GM12878 (cell line): ENCODE measurements at regions not wholly inside any gene's neighbourhood (a gene's known extent, or its start where the extent isn't known, plus 50 kb on each side); places are given as distances from the start of the nearest gene placed in this dataset.

Experiments
- ATAC-seq: fragments of 200-7000 bp; cut with Tn5 transposase; 3 replicates; pipeline ENCODE4 v1.9.1; 2020; ENCODE audit warnings: mild to moderate bottlenecking, moderate library complexity
- BruUV-seq: library from RNA; stranded (reverse); fragments of 400-500 nt; replicated peaks from 2 replicates; lab custom pipeline; 2021; lab: Mats Ljungman, UMichigan
- CTCF ChIA-PET: fragments of 300-600 bp; sonication (Branson Sonifier 250); formaldehyde crosslinking; extraction: SDS; loops from one replicate; lab custom pipeline; 2021; ENCODE audit warnings: inconsistent platforms; lab: Yijun Ruan, JAX
- POLR2A ChIA-PET: fragments of 350-600 bp; formaldehyde crosslinking; extraction: SDS; loops from one replicate; lab custom pipeline; 2021; ENCODE audit warnings: inconsistent platforms; lab: Charles Lee
- RAD21 ChIA-PET: fragments of 300-600 bp; sonication (Branson Sonifier 250); formaldehyde crosslinking; loops from one replicate; lab custom pipeline; 2023; ENCODE audit warnings: antibody characterized with exemption; ENCODE audit not compliant: unreplicated experiment; lab: Charles Lee
- SMC1A ChIA-PET: fragments of 300-600 bp; sonication (Branson Sonifier 250); formaldehyde crosslinking; loops from one replicate; lab custom pipeline; 2023; ENCODE audit not compliant: unreplicated experiment, uncharacterized antibody; lab: Charles Lee
- DNase-seq: peaks from one replicate; pipeline ENCODE4 v3.0.0-alpha.2; 2011; ENCODE audit warnings: low read depth, low spot score
- FAIRE-seq: peaks from 3 replicates; lab custom pipeline; 2011; peaks lifted over from hg19 to GRCh38; lab: Jason Lieb, UNC
- H2AFZ ChIP-seq: 2 replicates; pipeline ENCODE4 v1.6.0; 2011; ENCODE audit warnings: low read depth, low read length, control low read depth; ENCODE audit not compliant: control insufficient read depth
- H3K27ac ChIP-seq: 2 replicates; pipeline ENCODE4 v1.5.1; 2011; ENCODE audit warnings: control low read depth; ENCODE audit not compliant: control insufficient read depth, insufficient read depth
- H3K27me3 ChIP-seq, 2 experiments: replicated peaks in 1 of 2; 2 replicates each; pipeline versions ENCODE4 v1.6.0 to v1.6.1; 2011; ENCODE audit warnings: low read length in 1 of 2; ENCODE audit not compliant: control insufficient read depth in 2 of 2, insufficient read depth in 2 of 2
- H3K36me3 ChIP-seq, 2 experiments: 2 replicates each; pipeline ENCODE4 v1.5.1; 2011; ENCODE audit warnings: low read length in 1 of 2; ENCODE audit not compliant: control insufficient read depth in 2 of 2, insufficient read depth in 2 of 2
- H3K4me1 ChIP-seq: 2 replicates; pipeline ENCODE4 v1.6.1; 2011; ENCODE audit warnings: mild to moderate bottlenecking, low read length, moderate library complexity, mixed read lengths; ENCODE audit not compliant: control insufficient read depth, insufficient read depth
- H3K4me2 ChIP-seq: 2 replicates; pipeline ENCODE4 v1.6.0; 2011; ENCODE audit warnings: control low read depth; ENCODE audit not compliant: control insufficient read depth, insufficient read depth
- H3K4me3 ChIP-seq: fragments of 200-600 bp; sonication (generic); 2 replicates; pipeline ENCODE4 v1.5.1; 2016
- H3K79me2 ChIP-seq: 2 replicates; pipeline ENCODE4 v1.6.0; 2011; ENCODE audit warnings: low read length; ENCODE audit not compliant: control insufficient read depth, insufficient read depth
- H3K9ac ChIP-seq: 2 replicates; pipeline ENCODE4 v1.8.0; 2011; ENCODE audit warnings: low read length, control low read depth, mixed read lengths; ENCODE audit not compliant: control insufficient read depth, insufficient read depth
- H3K9me3 ChIP-seq: replicated peaks from 3 replicates; pipeline ENCODE4 v1.5.1; 2011; ENCODE audit warnings: mild to moderate bottlenecking, low read length; ENCODE audit not compliant: control insufficient read depth, insufficient read depth
- H4K20me1 ChIP-seq: 2 replicates; pipeline ENCODE4 v1.6.0; 2011; ENCODE audit not compliant: control insufficient read depth, insufficient read depth
- CBX3 ChIP-seq: fragments of 200-600 bp; sonication (generic); IDR thresholded peaks from 2 replicates; pipeline ENCODE4 v1.6.1; 2016; ENCODE audit warnings: low read depth, borderline replicate concordance
- CREB1 ChIP-seq: IDR thresholded peaks from 2 replicates; pipeline ENCODE4 v1.6.1; 2012; ENCODE audit warnings: low read depth, mild to moderate bottlenecking, inconsistent platforms
- CUX1 ChIP-seq: IDR thresholded peaks from 2 replicates; pipeline ENCODE4 v1.6.1; 2012; ENCODE audit warnings: improper control_type of control experiment, low read depth, low read length; ENCODE audit not compliant: insufficient replicate concordance
- FOS ChIP-seq: IDR thresholded peaks from 3 replicates; pipeline ENCODE4 v1.6.1; 2011; ENCODE audit warnings: borderline replicate concordance; ENCODE audit not compliant: insufficient read length; ENCODE audit errors: extremely low read depth
- HDAC2 ChIP-seq: fragments of 200-600 bp; sonication (generic); IDR thresholded peaks from 2 replicates; pipeline ENCODE4 v1.6.1; 2017
- POLR2AphosphoS5 ChIP-seq: IDR thresholded peaks from 2 replicates; pipeline ENCODE4 v1.6.1; 2011; ENCODE audit warnings: mild to moderate bottlenecking, low read length, inconsistent platforms
- SKIL ChIP-seq: fragments of 450-650 bp; IDR thresholded peaks from 2 replicates; pipeline ENCODE4 v1.6.1; 2017; ENCODE audit warnings: mild to moderate bottlenecking, low read depth, inconsistent platforms; ENCODE audit not compliant: poor library complexity, severe bottlenecking
- TCF7 ChIP-seq: IDR thresholded peaks from 2 replicates; pipeline ENCODE4 v1.6.1; 2014; ENCODE audit warnings: antibody characterized with exemption, borderline replicate concordance
- ZSCAN29 ChIP-seq: fragments of 450-650 bp; IDR thresholded peaks from 2 replicates; pipeline ENCODE4 v1.6.1; 2017; ENCODE audit warnings: mild to moderate bottlenecking, moderate library complexity
- WGBS: methylation state at CpG from one replicate; pipeline ENCODE4 v1.1.6; 2016; ENCODE audit warnings: low lambda C conversion rate; ENCODE audit not compliant: insufficient replicate concordance, insufficient coverage; ENCODE audit errors: missing lambda C conversion rate; 5-methylcytosine and 5-hydroxymethylcytosine counted together
- in situ Hi-C: fragments of 300-500 bp; cut with MboI; formaldehyde crosslinking; loops from 9 replicates; pipeline ENCODE4 v1.14.3; 2018; ENCODE audit warnings: mixed read lengths
- intact Hi-C: fragments of 100-400 bp; cut with micrococcal nuclease; formaldehyde crosslinking; loops from one replicate; pipeline ENCODE4 v1.14.2; 2022; ENCODE audit not compliant: unreplicated experiment

GRCh38 chr22:27648074-27648473 lies 153.5 kb downstream of the MN1 start:
- POLR2A ChIA-PET = no interaction called here
- no peak overlapping the region for H3K4me3 ChIP-seq
- no peaks in the 10 kb centered on the region for H3K36me3 ChIP-seq
- no peaks in the 10 kb centered on the region for H4K20me1 ChIP-seq
- SMC1A ChIA-PET = no interaction called here
- RAD21 ChIA-PET = no interaction called here
- no peaks in the 10 kb centered on the region; the same call in 2 of the 3 replicates for H3K9me3 ChIP-seq
- intact Hi-C loops = no loop called here
- H3K27ac ChIP-seq = no peak overlapping the region
- FAIRE-seq (no peak), ATAC-seq (no peak), DNase-seq (no peak)
- H3K4me1 ChIP-seq = no peaks in the 10 kb centered on the region
- H3K4me2 ChIP-seq = no peak overlapping the region
- CTCF ChIA-PET = no interaction called here
- 17% methylated on average over 3 of the region's 3 CpGs for WGBS
- H3K9ac ChIP-seq = no peak overlapping the region
- H2AFZ ChIP-seq = no peak overlapping the region
- no peaks in the 10 kb centered on the region for H3K27me3 ChIP-seq
- TF ChIP-seq SKIL = no peak
- no peak for TF ChIP-seq FOS
- no peak for TF ChIP-seq HDAC2
- TF ChIP-seq CUX1 = no peak
- TF ChIP-seq CREB1 = no peak
- TF ChIP-seq POLR2AphosphoS5 = no peak
- TF ChIP-seq TCF7 = no peak
- TF ChIP-seq CBX3 = no peak
- no peak for TF ChIP-seq ZSCAN29
- TF ChIP-seq, all 136 proteins: peak for 0
- no TSS peak for BruUV-seq
- in situ Hi-C loops = no loop called here
- H3K79me2 ChIP-seq = no peaks in the 10 kb centered on the region
